ENCODE measurements at regions not wholly inside any gene's neighbourhood (a gene's known extent, or its start where the extent isn't known, plus 50 kb on each side); places are given as distances from the start of the nearest gene placed in this dataset.
"Not testable (repeated sequence)": the region's sequence is repeated elsewhere in the genome, so short reads cannot be mapped to it uniquely, and the experiment has no call there.

DNA sequence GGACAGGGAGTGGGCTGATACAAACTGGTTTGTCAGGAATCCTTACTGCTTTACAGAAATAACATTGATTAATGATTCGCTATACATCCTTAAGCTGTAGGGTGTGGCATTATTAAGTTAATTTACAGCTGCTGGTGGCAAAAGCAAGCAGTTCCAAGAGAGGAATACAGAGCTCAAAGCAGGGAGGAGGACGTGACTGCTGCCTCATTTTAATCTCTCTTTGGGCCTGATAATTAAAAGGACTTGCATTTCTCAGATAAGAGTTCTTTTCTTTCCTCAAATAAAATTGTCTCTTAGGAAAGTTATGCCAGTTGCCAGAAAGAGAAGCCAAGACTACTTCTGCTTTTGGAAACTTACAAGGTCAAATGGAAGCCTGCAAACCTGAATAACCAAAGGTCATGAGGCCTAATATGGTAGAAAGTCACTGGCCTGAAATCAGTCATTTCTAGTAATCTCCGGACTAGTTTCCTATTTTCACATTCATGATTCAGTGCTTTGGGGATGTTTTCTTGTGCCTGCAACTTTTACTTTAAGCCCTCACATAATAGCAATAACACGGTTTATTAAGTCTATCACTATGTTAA, 426.2 kb upstream of the SPATA31A3 start:
- DNase-seq: not testable (repeated sequence)

DNA sequence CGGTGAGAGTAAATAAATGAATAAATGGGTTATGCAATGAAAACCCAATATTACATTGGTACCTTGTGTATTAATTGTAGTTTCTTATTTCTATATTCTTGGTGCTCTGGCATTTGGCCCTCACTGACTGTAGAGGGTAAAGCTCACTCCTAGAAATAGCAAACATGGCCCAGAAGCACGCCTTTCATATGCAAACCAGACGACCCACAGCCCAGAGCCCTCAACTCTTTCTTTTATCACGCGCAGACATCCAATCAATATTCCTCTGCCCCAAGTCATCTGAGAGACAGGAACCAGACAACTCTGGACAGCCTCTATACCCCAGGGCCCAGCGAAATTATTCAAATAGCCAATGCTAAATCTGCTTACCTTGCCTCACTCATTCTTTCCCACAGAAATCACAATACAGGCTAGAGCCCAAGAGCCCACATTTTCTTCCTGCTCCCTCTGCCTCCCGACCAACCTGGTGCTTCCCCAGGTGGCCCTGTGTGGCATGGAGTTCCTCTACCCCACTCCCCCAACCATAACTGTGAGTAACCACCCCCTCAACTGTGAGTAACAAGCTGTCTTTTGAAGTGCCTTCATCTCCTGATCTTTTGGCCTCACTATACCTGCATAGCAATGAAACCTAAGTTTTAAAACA, 425.1 kb upstream of the SPATA31A3 start:
- DNase-seq: not testable (repeated sequence)

DNA sequence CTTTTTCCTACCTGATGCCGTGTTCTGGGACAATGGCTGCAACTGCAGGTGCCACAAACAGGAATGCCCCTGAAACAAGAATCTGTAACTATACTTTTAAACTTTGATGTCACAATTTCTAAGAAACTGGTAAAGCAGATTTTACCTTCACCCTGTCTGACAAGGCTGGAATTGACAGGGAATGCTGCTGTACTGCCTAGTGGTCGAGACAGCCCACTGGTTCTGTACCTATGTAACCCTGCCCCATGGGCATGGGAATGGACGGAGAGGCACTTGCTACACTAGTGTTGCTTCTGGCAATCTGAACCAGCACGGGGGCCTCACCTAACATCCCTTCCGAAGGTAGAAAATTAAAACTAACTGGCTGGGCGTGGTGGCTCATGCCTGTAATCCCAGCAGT, 424.3 kb upstream of the SPATA31A3 start:
- not testable (repeated sequence) for DNase-seq

DNA sequence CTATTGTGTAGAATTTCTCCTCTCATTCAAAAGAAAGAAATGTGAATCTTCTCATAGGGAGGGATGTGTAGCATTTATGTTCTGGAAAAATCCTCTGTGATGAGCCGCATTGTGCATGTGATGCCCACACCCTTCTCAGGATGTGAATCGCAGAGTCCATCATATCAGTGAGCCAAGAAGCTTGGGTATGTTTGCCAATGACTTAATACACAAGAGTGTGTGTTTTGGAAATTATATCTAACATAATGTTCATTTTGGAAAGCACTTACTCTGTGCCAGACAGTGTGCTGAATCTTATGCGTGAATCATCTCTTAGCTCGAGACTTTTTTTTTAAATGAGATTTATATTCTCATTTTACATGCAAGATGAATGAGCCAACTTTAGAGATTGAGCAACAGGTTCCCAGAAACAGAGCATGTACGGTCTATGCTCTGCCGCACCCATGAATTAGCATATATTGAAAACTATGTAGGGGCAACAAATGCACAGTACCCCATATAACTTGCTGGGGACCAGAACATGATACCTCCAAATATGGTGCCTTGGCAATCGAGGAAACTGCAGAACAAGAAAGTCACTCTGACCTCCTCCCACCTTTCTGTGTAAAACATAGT, 418.4 kb upstream of the SPATA31A3 start:
- not testable (repeated sequence) for DNase-seq

DNA sequence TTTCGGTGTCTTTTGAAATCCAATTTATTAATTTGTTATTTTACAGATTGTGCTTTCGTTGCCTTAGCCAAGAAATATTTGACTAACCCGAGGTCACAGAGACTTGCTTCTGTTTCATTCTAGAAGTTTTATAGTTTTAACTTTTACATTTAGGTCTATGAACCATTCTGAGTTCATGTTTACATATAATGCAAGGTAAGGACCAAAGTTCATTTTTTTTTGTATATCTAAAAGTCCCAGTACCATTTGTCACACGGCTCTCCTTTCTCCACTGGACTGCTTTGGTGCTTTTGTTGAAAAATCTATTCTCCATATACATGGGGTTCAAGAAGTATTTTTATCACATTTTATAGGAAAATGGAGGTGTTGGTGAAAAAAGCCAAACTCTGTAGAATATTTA, 411.4 kb upstream of the SPATA31A3 start:
- DNase-seq: not testable (repeated sequence)

DNA sequence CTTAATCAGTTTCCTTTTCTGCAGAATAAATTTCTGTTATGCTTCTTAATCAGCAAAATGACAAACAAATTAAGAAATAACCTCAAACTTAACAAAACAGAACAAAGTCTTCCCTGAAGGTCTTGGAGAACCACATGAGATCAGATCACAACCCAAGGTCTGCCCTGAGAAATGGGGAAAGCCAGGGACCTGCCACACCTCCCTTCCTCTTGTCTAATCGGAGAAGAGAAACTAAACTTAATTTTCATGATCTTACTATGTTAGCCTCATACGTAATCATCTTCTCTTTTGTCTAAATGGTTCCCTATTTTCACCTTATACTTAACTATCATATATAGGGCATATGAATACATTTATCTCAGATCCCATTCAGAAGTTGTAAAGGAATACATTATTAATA, 405.4 kb upstream of the SPATA31A3 start:
- DNase-seq: not testable (repeated sequence)

DNA sequence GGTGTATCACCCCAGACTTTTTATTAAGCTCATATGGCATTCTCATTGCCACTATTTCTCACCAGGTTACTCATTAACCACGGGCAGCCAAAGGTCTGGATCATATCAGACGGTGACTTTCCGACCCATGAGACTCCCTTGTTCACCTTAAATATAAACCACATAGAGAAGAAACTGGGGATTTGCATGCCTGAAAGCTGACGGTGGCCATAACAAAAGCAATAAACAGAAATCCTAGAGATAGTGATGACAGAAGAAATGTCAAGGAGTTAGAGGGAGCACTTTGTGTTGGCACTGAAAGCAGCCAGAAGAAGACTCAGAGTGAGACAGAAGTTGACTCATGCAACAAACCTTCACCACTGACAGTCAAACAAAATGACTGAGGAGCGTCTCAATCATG, 402.4 kb upstream of the SPATA31A3 start:
- not testable (repeated sequence) for DNase-seq

DNA sequence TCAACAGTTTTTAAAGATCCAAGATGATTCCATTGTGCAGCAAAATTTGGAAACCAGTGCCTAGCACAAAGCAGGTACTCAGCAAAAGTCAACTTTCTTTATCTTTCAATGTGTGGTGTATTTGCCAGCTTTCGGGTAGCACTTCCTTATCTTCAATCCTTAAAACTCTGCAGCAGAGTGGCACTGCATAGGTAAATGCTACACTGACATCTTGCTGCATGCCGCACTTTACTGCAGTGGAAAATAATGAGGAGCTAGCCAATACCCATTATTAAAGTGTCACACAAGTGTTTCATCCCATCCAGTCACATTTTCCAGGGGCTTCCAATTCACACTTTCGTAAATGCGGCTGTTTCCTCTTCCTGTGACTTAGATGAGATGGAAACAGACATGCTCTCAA, 401.7 kb upstream of the SPATA31A3 start:
- not testable (repeated sequence) for DNase-seq

DNA sequence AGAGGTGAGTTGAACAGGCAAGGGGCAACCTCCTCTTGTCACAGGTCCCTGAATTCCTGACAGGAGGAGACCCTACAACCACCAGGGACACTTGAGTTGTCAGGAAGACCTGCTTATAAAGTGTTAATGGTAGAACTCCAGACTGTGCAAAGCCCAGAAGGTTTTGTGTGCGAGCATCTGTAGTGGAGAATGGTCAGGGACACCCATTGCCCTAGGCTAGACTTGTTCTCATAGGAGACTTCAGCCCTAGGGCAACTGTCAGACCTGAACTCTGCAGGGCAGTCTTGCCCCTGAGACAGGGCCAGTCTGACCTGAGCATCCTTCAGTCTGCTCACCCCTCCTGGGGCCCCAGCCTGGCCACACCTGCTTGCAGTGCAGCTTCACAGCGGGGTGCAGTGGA, 377.3 kb upstream of the SPATA31A3 start:
- DNase-seq: not testable (repeated sequence)

DNA sequence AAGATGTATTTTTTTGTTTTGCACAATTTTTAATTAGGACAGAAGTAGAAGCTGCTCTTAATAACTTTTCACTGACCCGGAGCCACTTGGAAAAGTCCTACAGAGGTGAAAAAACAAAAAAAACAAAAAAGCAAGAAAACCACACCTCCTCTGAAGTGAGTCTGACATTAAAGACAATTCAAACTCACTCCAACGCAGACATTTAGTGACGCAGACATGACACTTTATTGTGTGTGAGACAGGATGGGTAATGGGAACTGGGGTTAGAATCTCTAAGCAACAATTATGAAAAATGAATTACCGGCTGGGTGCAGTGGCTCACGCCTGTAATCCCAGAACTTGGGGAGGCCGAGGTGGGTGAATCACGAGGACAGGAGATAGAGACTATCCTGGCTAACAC, 370.0 kb upstream of the SPATA31A3 start:
- not testable (repeated sequence) for DNase-seq

DNA sequence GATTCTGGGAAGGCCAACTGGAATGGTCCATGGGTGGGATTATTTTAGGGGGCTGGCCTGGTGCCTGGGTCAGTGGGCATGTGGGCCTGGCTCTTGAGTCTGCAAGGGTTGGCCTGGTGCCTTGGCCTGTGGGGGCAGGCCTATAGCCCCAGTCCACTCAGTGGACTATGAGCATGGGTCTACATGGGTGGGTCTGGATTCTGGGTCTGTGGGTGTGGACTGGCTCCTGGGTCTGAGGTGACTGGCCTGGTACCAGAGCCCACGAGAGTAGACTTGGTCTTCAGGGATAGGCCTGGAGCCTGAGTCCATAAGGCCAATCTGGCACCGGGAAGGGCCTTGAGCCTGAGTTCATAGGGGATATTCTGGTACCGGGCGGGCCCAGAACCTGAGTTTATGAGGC, 361.6 kb upstream of the SPATA31A3 start:
- not testable (repeated sequence) for DNase-seq

DNA sequence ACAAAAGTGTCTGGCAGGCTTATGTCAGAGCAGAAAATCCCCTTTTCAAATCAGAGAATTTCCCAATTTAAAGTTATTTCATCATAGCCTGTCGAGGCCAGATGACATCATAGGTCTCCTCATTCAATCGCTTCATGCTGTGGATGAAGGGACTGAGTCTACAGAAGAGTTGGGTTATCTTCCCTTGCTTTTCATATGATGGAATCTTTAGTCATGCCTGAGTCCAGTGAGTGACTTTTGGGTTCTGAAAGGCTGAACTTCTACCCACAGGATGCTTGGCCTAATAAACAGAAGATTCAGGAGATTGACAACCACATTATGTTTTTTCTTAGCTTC, 357.0 kb upstream of the SPATA31A3 start:
- DNase-seq: not testable (repeated sequence)

DNA sequence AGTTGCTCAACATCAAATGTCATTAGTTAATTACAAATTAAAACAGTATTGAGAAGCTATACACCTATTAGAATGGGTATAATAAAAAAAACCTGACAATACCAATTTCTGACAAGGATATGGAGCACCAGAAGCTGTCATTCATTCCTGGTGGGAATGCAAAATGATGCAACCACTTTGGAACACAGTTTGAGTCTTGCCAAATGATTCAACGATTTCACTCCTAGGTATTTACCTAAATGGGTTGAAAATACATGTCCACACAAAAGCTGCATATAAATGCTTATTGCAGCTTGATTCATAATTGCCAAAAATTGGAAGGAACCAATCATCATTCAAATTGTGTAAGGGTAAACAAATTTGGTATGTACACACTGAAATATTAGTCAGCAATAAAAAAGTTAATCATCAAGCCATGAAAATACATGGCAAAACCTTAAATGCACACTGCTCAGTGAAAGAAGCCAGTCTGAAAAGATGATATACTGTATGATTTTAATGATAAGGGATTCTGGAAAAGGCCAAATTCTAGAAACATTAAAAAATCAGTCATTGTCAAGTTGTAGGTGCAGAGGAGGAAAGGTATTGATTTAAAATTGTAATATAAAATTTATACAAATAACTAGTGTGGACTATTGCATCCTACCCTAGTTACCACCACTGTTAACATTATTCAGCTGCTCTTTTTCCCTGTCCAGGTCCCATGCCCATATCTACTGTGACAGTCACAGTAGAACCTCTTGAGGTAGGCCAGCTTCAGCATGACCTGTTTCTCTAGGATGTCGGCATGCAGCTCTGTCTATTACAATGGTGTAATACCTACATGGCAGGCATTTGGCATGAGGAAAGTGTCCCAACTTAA, 356.4 kb upstream of the SPATA31A3 start:
- not testable (repeated sequence) for DNase-seq

DNA sequence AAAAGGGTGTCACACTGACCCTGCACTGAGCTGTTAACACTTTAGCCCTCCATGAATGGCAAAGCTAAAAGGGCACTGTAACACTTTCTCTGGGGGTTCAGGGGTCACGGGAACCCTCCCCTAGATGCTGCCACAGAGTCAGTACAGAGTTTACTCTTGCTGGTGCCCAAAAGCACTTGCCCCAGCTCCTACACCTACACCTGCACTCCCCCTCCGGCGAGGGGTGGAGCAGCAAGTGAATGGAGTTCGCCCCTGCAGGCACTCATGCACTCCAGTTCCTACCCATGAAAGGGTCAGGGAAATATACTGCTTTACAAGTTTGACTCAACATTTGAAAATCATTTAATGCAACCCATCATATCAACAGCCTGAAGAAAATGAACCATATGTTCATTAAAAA, 355.7 kb upstream of the SPATA31A3 start:
- DNase-seq: not testable (repeated sequence)

DNA sequence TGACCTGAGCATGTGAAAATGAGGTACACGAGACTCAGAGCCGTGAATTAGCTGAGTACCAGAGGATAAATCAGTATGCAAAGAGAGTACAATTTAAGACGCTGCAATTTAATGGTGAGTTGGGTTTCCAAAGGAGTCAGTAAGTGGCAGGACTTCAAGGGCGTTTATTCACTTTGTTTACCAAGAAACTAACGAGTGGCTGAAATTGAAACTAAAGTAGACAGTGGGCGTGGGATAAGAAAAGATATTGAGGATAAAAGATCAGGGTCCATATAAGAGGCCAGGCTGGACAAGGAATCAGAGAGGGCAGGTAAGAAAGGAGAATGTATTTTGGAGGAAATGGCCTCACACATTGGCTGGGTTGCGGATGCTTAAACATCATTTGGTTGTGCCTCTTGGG, 346.9 kb upstream of the SPATA31A3 start:
- DNase-seq: not testable (repeated sequence)

DNA sequence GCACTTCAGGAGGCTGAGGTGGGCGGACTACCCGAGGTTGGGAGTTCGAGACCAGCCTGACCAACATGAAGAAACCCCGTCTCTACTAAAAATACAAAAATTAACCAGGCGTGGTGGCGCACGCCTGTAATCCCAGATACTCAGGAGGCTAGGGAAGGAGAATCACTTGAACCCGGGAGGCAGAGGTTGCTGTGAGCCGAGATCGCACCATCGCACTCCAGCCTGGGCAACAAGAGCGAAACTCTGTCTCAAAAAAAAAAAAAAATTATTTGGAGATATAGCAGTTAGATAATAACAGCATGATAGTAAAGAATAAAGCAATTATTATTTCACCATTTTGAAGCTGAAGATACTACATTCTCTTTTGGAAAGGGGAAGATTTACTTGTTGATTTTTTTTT, 345.9 kb upstream of the SPATA31A3 start:
- not testable (repeated sequence) for DNase-seq

DNA sequence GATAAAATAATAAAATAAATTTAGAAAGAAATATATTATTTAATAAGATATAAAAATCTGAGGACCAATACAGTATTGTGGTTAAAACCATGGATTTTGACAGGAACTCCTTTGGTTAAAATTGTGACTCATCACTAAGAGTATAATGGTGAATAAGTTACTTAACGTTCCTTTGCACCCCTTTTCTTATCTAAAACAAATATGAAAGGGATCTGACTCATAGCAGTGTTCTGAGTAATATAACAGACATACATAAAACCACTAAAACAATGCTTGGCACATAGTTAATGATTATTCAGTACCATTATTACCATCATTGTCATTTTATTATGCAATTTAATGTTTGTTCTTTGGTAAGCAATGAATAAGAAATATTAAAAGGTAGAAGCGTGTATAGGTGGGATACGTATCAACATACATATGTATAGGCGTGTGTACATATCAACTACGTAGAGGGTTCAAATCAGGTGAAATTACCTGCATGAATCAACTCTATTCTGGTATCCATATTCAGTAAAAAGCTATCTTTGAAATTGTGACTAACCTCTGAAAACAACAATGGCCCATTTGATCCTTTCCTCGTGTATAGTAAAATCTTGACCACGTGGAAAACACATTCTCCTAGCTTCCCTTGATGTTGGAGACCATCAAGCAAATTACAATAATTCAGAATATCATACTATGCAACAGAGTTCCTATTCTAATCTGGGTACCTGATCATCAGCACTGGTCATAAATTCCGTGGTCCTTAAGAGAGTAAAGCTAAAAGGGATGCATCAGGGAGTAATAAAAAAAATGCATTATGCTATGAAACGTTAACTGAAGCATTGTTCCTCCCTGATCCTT, 342.6 kb upstream of the SPATA31A3 start:
- DNase-seq: not testable (repeated sequence)

DNA sequence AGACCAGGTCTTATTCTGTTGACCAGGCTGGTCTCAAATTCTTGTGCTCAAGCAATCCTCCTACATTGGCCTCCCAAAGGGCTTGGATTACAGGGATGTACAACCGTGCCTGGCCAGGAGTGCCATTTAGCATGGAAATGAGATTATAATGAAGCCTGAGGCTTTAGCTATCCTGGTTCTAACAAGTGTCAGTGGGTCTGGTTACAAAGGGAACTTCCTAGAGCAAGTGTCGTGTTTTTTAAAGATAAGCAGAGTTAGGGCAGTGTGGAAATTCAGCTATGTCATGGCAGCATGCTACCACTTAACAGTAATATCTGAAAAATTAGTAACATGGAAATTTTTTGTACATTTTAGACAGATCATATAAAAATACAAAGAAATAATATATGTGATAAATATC, 339.3 kb upstream of the SPATA31A3 start:
- DNase-seq: not testable (repeated sequence)

DNA sequence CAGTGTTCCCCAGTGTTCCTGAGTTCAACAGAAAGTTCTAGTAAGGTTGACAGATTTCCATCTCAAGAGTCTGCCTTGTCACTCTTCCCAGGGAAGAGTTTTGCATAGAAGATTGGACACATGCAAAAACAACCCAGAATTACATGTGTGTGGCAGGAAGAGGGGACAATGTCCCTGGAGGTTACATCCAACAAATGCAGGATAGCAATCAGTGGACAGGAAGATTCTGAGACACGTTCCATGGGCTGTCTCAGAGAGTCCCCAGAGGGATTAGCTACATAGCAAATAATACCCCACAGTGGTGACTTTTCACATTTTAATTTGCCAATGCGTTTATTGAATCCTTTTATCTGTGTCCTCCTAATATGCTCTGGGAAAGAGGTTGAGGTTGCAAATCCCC, 321.1 kb upstream of the SPATA31A3 start:
- DNase-seq: not testable (repeated sequence)

DNA sequence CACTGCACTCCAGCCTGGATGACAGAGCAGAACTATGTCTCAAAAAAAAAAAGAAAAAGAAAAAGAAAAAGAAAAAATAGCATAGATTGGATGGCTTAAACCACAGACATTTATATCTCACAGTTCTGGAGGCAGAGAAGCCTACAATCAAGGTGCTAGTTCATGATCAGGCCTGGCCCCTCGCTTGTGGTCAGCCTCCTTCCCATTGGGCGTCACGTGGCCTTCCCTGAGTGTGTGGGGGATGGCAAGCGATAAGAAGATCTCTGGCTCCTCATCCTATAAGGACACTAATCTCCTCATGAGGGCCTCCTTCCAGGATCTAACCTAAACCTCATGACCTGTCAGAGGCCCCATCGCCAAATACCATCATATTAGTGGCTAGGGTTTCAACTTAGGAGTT, 320.2 kb upstream of the SPATA31A3 start:
- DNase-seq: not testable (repeated sequence)

DNA sequence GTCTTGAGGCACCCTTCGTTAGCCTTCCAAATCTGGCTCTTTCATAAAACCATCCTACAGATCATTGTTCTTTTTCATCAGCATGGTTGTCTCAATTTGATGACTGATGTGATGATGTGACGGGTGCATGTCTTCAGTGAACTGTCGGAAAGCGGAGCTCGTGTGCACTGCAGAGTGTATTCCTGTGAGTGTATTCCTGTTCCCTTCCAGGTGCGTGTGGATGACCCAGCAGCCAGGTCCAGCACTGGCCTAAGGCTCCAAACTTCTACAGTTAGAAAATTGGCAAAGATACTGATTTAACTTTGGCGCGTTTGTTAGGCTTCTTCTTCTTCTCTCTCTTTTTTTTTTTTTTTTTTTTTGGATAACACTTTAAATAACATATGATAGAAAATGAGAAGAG, 314.8 kb upstream of the SPATA31A3 start:
- DNase-seq: not testable (repeated sequence)

DNA sequence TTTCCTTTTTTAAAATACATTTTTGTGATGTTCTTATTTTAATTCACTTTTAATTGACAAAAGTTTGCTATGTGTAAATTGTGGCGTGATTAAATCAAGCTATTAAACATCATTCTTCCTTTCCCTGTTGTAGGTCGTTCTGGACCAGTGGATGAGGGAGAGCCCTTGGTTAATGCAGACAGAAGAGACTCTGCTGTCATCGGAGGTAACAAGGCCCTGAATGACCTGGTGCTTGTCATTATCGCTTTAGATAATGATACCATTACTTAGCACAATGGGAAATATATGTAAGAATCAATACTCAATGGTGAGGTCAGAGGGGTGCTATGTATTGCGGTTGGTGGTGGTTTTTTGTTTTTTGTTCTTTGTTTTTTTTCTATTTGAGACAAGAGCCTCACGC, 296.4 kb upstream of the SPATA31A3 start:
- not testable (repeated sequence) for DNase-seq

Data from fibroblast of upper back skin (primary cell).